Glomerular visceral epithelial cell (primary cell): ENCODE measurements at regions not wholly inside any gene's neighbourhood (a gene's known extent, or its start where the extent isn't known, plus 50 kb on each side); places are given as distances from the start of the nearest gene placed in this dataset.
A peak's percentile ranks its signal among the peaks of the same experiment; 100 is the strongest.

Experiments used
- DNase-seq: peaks from one replicate; pipeline ENCODE4 v3.0.0-alpha.2; 2016; ENCODE audit errors: extremely low spot score

GRCh38 chr3:167958141-167958540, 137.6 kb downstream of the GOLIM4 start:
- DNase-seq: no peak

- no peak for DNase-seq
These were observed 142.8 kb downstream of the GOLIM4 start for GRCh38 chr3:167952969-167953368.

GRCh38 chr3:167950212-167950611, 145.5 kb downstream of the GOLIM4 start:
- DNase-seq: no peak

GRCh38 chr3:167941234-167941995, 154.3 kb downstream of the GOLIM4 start:
- DNase-seq: peak; percentile 71

- no peak for DNase-seq
These were observed 155.5 kb downstream of the GOLIM4 start for GRCh38 chr3:167940241-167940640.

GRCh38 chr3:167938516-167938915, 157.2 kb downstream of the GOLIM4 start:
- no peak for DNase-seq

- DNase-seq: no peak
These were observed 159.7 kb downstream of the GOLIM4 start for GRCh38 chr3:167936019-167936418.

GRCh38 chr3:167930453-167930852, 165.3 kb downstream of the GOLIM4 start:
- no peak for DNase-seq

- no peak for DNase-seq
These were observed 165.8 kb downstream of the GOLIM4 start for GRCh38 chr3:167929968-167930367.

- no peak for DNase-seq
These were observed 167.3 kb downstream of the GOLIM4 start for GRCh38 chr3:167928381-167928780.

- DNase-seq: no peak
These were observed 175.0 kb downstream of the GOLIM4 start for GRCh38 chr3:167920747-167921146.

GRCh38 chr3:167919590-167919989, 176.1 kb downstream of the GOLIM4 start:
- DNase-seq: no peak

- DNase-seq: no peak
These were observed 177.0 kb downstream of the GOLIM4 start for GRCh38 chr3:167918686-167919085.

- no peak for DNase-seq
These were observed 177.6 kb downstream of the GOLIM4 start for GRCh38 chr3:167918008-167918596.

- peak; percentile 23 for DNase-seq
These were observed 177.8 kb downstream of the SERPINI1 start for GRCh38 chr3:167913219-167913835.

- no peak for DNase-seq
These were observed 174.4 kb downstream of the SERPINI1 start for GRCh38 chr3:167909952-167910351.

GRCh38 chr3:167909504-167909896, 174.0 kb downstream of the SERPINI1 start:
- DNase-seq: no peak

GRCh38 chr3:167908746-167909503, 173.4 kb downstream of the SERPINI1 start:
- DNase-seq: no peak

- DNase-seq: no peak
These were observed 172.7 kb downstream of the SERPINI1 start for GRCh38 chr3:167908221-167908620.

- DNase-seq: no peak
These were observed 165.6 kb downstream of the SERPINI1 start for GRCh38 chr3:167901138-167901537.

- DNase-seq: no peak
These were observed 163.6 kb downstream of the SERPINI1 start for GRCh38 chr3:167899093-167899492.

GRCh38 chr3:167898091-167898490, 162.6 kb downstream of the SERPINI1 start:
- DNase-seq: no peak
